ENCODE measurements at regions not wholly inside any gene's neighbourhood (a gene's known extent, or its start where the extent isn't known, plus 50 kb on each side); places are given as distances from the start of the nearest gene placed in this dataset.

DNA sequence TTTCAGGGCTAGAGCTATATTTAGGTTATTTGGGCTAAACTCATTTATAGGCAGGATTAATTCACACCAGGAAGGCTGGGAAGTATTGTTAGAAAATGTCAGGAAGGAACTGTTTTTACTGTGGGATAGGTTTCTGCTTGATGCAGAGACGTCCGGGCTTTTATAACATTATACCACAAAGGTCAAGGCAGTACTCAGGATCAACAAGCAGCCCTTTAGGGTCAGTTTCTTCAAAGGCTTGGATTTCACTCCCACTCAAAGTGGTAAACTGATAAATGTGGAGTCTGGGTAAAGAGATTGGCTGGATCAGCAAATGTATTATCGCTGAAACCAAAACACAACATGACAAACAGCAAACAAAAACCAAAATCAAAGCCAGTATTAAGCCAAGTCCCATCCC is 127.2 kb downstream of the ARL5B start:
- H3K4me1 Mint-ChIP-seq, result no peaks in the 10 kb centered on the region
- no peaks in the 10 kb centered on the region for H3K27me3 Mint-ChIP-seq (ENCODE audit: low read depth)
- H3K36me3 Mint-ChIP-seq, result peaks cover 9% of the 10 kb centered on the region
- POLR2A ChIA-PET, result no interaction called here
- H3K27ac Mint-ChIP-seq, result no peak overlapping the region
- no peak for TF ChIP-seq ZNF232 (CRISPR knock-in tag; IDR thresholded peaks at IDR 0.05)
- TF ChIP-seq MYBL2 (CRISPR knock-in tag; IDR thresholded peaks at IDR 0.05), result no peak
- TF ChIP-seq ZNF396 (CRISPR knock-in tag; IDR thresholded peaks at IDR 0.05; ENCODE audit: borderline replicate concordance), result no peak
- no peak for TF ChIP-seq RORB (CRISPR knock-in tag; IDR thresholded peaks at IDR 0.05)
- no peak for TF ChIP-seq IRF2 (CRISPR knock-in tag; IDR thresholded peaks at IDR 0.05; ENCODE audit: borderline replicate concordance, low read depth)
- no peak for TF ChIP-seq NR3C1 (CRISPR knock-in tag; conservative IDR thresholded peaks at IDR 0.05; ENCODE audit: low read depth)
- TF ChIP-seq, protein P1, sequence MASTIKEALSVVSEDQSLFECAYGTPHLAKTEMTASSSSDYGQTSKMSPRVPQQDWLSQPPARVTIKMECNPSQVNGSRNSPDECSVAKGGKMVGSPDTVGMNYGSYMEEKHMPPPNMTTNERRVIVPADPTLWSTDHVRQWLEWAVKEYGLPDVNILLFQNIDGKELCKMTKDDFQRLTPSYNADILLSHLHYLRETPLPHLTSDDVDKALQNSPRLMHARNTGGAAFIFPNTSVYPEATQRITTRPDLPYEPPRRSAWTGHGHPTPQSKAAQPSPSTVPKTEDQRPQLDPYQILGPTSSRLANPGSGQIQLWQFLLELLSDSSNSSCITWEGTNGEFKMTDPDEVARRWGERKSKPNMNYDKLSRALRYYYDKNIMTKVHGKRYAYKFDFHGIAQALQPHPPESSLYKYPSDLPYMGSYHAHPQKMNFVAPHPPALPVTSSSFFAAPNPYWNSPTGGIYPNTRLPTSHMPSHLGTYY (CRISPR knock-in tag; IDR thresholded peaks at IDR 0.05), result no peak
- TF ChIP-seq, protein P2, sequence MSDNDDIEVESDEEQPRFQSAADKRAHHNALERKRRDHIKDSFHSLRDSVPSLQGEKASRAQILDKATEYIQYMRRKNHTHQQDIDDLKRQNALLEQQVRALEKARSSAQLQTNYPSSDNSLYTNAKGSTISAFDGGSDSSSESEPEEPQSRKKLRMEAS (CRISPR knock-in tag; IDR thresholded peaks at IDR 0.05), result no peak
- TF ChIP-seq, protein P3, sequence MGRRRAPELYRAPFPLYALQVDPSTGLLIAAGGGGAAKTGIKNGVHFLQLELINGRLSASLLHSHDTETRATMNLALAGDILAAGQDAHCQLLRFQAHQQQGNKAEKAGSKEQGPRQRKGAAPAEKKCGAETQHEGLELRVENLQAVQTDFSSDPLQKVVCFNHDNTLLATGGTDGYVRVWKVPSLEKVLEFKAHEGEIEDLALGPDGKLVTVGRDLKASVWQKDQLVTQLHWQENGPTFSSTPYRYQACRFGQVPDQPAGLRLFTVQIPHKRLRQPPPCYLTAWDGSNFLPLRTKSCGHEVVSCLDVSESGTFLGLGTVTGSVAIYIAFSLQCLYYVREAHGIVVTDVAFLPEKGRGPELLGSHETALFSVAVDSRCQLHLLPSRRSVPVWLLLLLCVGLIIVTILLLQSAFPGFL (CRISPR knock-in tag; IDR thresholded peaks at IDR 0.05; ENCODE audit: borderline replicate concordance), result no peak
- TF ChIP-seq, protein P4, sequence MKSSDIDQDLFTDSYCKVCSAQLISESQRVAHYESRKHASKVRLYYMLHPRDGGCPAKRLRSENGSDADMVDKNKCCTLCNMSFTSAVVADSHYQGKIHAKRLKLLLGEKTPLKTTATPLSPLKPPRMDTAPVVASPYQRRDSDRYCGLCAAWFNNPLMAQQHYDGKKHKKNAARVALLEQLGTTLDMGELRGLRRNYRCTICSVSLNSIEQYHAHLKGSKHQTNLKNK (CRISPR knock-in tag; IDR thresholded peaks at IDR 0.05), result no peak
- no peak for TF ChIP-seq ZNF423 (CRISPR knock-in tag; IDR thresholded peaks at IDR 0.05)
- TF ChIP-seq ZNF138 (CRISPR knock-in tag; conservative IDR thresholded peaks at IDR 0.05), result no peak
- TF ChIP-seq, protein P5, sequence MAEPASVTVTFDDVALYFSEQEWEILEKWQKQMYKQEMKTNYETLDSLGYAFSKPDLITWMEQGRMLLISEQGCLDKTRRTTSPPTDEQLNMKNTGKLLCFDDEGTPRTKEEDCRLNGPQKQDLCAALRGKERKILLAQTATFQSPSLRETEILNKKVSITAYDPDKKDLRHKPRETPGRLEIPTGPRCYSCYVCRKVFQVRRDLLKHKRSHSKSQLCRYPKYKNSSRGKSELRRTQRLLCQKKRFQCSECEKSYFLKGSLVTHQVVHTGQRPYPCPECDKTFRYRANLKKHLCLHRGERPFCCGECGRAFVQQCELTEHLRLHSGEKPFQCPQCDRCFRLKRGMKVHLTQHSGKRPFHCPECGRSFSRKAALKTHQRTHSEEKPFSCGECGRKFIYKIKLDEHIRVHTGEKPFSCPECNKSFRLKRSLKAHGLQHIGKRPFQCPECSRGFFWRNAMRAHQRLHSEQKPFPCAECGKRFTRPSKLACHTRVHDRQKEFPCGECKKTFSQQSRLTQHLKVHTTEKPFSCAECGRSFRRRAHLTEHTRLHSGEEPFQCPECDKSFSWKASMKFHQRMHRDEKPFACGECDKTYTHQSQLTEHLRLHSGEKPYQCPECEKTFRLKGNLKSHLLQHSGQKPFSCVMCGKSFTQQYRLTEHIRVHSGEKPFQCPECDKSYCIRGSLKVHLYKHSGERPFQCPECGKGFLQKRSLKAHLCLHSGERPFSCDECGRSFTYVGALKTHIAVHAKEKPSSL (CRISPR knock-in tag; conservative IDR thresholded peaks at IDR 0.05), result no peak
- no peak for TF ChIP-seq CREB1 (CRISPR knock-in tag; IDR thresholded peaks at IDR 0.05)
- no peak for TF ChIP-seq ESRRA (CRISPR knock-in tag; IDR thresholded peaks at IDR 0.05; ENCODE audit: borderline replicate concordance)
- TF ChIP-seq, protein P6, sequence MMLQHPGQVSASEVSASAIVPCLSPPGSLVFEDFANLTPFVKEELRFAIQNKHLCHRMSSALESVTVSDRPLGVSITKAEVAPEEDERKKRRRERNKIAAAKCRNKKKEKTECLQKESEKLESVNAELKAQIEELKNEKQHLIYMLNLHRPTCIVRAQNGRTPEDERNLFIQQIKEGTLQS (CRISPR knock-in tag; conservative IDR thresholded peaks at IDR 0.05), result no peak
- TF ChIP-seq, protein P7, sequence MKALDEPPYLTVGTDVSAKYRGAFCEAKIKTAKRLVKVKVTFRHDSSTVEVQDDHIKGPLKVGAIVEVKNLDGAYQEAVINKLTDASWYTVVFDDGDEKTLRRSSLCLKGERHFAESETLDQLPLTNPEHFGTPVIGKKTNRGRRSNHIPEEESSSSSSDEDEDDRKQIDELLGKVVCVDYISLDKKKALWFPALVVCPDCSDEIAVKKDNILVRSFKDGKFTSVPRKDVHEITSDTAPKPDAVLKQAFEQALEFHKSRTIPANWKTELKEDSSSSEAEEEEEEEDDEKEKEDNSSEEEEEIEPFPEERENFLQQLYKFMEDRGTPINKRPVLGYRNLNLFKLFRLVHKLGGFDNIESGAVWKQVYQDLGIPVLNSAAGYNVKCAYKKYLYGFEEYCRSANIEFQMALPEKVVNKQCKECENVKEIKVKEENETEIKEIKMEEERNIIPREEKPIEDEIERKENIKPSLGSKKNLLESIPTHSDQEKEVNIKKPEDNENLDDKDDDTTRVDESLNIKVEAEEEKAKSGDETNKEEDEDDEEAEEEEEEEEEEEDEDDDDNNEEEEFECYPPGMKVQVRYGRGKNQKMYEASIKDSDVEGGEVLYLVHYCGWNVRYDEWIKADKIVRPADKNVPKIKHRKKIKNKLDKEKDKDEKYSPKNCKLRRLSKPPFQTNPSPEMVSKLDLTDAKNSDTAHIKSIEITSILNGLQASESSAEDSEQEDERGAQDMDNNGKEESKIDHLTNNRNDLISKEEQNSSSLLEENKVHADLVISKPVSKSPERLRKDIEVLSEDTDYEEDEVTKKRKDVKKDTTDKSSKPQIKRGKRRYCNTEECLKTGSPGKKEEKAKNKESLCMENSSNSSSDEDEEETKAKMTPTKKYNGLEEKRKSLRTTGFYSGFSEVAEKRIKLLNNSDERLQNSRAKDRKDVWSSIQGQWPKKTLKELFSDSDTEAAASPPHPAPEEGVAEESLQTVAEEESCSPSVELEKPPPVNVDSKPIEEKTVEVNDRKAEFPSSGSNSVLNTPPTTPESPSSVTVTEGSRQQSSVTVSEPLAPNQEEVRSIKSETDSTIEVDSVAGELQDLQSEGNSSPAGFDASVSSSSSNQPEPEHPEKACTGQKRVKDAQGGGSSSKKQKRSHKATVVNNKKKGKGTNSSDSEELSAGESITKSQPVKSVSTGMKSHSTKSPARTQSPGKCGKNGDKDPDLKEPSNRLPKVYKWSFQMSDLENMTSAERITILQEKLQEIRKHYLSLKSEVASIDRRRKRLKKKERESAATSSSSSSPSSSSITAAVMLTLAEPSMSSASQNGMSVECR (CRISPR knock-in tag; IDR thresholded peaks at IDR 0.05; ENCODE audit: borderline replicate concordance), result no peak
- TF ChIP-seq ATF1 (CRISPR knock-in tag; IDR thresholded peaks at IDR 0.05), result no peak
- TF ChIP-seq TEAD1 (CRISPR knock-in tag; IDR thresholded peaks at IDR 0.05), result no peak
- CTCF ChIA-PET, result no interaction called here
- H3K9me3 Mint-ChIP-seq, result peaks cover 36% of the 10 kb centered on the region
- no peak overlapping the region for H3K4me3 Mint-ChIP-seq
- no peak for DNase-seq (ENCODE audit: low spot score)
- no peak for ATAC-seq

All from WTC11 (cell line).